Spleen (tissue), 7 donors: ENCODE measurements at regions not wholly inside any gene's neighbourhood (a gene's known extent, or its start where the extent isn't known, plus 50 kb on each side); places are given as distances from the start of the nearest gene placed in this dataset.

ENCODE experiments used
- POLR2AphosphoS5 ChIP-seq, 3 donors: sonication (generic); formaldehyde crosslinking; IDR thresholded peaks; one replicate each; pipeline ENCODE4 v1.5.1; 2017; ENCODE audit warnings: antibody characterized with exemption in 3 of 3
- TF ChIP-seq, protein P1 (sequence below), 11 experiments: fragments of 200-600 bp in 7 of 11; fragments of 450-650 bp in 4 of 11; sonication (generic) in 4 of 11; IDR thresholded peaks in 8 of 11; conservative IDR thresholded peaks in 3 of 11; 1 replicate in 7 of 11; 2 replicates in 4 of 11; pipeline versions ENCODE4 v1.4.0 to v1.8.0; 2016 to 2021; ENCODE audit warnings: antibody characterized with exemption in 11 of 11, inconsistent platforms in 4 of 11, mild to moderate bottlenecking in 1 of 11
- donor health status: DM: no; HTN: no; CAD: no; lungs with moderate emphysema.
- donor health status: DM: no; HTN: no; CAD: no.
- donor health status: DM: no; HTN: no; CAD: no.

GRCh38 chr2:228594012-228594411 is 412.5 kb upstream of the SPHKAP start:
- TF ChIP-seq, protein P1, sequence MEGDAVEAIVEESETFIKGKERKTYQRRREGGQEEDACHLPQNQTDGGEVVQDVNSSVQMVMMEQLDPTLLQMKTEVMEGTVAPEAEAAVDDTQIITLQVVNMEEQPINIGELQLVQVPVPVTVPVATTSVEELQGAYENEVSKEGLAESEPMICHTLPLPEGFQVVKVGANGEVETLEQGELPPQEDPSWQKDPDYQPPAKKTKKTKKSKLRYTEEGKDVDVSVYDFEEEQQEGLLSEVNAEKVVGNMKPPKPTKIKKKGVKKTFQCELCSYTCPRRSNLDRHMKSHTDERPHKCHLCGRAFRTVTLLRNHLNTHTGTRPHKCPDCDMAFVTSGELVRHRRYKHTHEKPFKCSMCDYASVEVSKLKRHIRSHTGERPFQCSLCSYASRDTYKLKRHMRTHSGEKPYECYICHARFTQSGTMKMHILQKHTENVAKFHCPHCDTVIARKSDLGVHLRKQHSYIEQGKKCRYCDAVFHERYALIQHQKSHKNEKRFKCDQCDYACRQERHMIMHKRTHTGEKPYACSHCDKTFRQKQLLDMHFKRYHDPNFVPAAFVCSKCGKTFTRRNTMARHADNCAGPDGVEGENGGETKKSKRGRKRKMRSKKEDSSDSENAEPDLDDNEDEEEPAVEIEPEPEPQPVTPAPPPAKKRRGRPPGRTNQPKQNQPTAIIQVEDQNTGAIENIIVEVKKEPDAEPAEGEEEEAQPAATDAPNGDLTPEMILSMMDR (IDR thresholded peaks at IDR 0.05 in 8 of 11, conservative IDR thresholded peaks at IDR 0.05 in 3 of 11), result no peak
- no peak for TF ChIP-seq POLR2AphosphoS5 (IDR thresholded peaks at IDR 0.05)
